A549 (cell line): ENCODE measurements at regions not wholly inside any gene's neighbourhood (a gene's known extent, or its start where the extent isn't known, plus 50 kb on each side); places are given as distances from the start of the nearest gene placed in this dataset.

Experiments used
- CBX2 ChIP-seq: fragments of 200-600 bp; sonication (generic); IDR thresholded peaks from 2 replicates; pipeline ENCODE4 v1.6.1; 2016; ENCODE audit warnings: low read depth, mild to moderate bottlenecking, borderline replicate concordance
- CEBPB ChIP-seq, 2 experiments: fragments of >200 bp in 1 of 2; sonication (Bioruptor Twin) in 1 of 2; formaldehyde crosslinking in 1 of 2; IDR thresholded peaks; 2 replicates each; pipeline ENCODE4 v1.6.1; 2012 to 2016
- CTCF ChIP-seq: fragments of >200 bp; sonication (Bioruptor Twin); formaldehyde crosslinking; IDR thresholded peaks from 3 replicates; pipeline ENCODE4 v1.5.1; 2016
- EP300 ChIP-seq, 2 experiments: fragments of >200 bp; sonication (Bioruptor Twin); formaldehyde crosslinking; IDR thresholded peaks; 2 replicates in 1 of 2; 3 replicates in 1 of 2; pipeline ENCODE4 v1.6.1; 2016 to 2017
- HOXA7 ChIP-seq: fragments of 250-450 bp; sonication (Bioruptor Pico); IDR thresholded peaks from 2 replicates; pipeline ENCODE4 v1.5.0; 2020; ENCODE audit warnings: mild to moderate bottlenecking, moderate library complexity
- JUN ChIP-seq, 2 experiments: fragments of >200 bp; sonication (Bioruptor Twin); formaldehyde crosslinking; IDR thresholded peaks; 2 replicates in 1 of 2; 3 replicates in 1 of 2; pipeline ENCODE4 v1.6.1; 2016 to 2017
- NR3C1 ChIP-seq: fragments of >200 bp; sonication (Bioruptor Twin); formaldehyde crosslinking; IDR thresholded peaks from 3 replicates; pipeline ENCODE4 v1.6.1; 2017
- PBX3 ChIP-seq: IDR thresholded peaks from 2 replicates; pipeline ENCODE4 v1.6.1; 2012
- POLR2A ChIP-seq: IDR thresholded peaks from 2 replicates; pipeline ENCODE4 v1.6.1; 2012; ENCODE audit warnings: mild to moderate bottlenecking, low read length
- RARB ChIP-seq: fragments of 250-450 bp; sonication (Bioruptor Pico); IDR thresholded peaks from 2 replicates; pipeline ENCODE4 v1.8.0; 2021; ENCODE audit warnings: mild to moderate bottlenecking, moderate library complexity
- REST ChIP-seq: fragments of 200-600 bp; sonication (generic); IDR thresholded peaks from 2 replicates; pipeline ENCODE4 v1.6.1; 2016; ENCODE audit warnings: antibody characterized with exemption, mild to moderate bottlenecking, moderate library complexity
- SREBF2 ChIP-seq: fragments of 450-650 bp; IDR thresholded peaks from 2 replicates; pipeline ENCODE4 v1.6.1; 2014; ENCODE audit warnings: mild to moderate bottlenecking, moderate library complexity
- TFCP2L1 ChIP-seq: fragments of 250-450 bp; sonication (Bioruptor Pico); IDR thresholded peaks from 2 replicates; pipeline ENCODE4 v1.5.0; 2021; ENCODE audit warnings: mild to moderate bottlenecking

- TF ChIP-seq NR3C1 = no peak
- TF ChIP-seq CTCF = no peak
- TF ChIP-seq JUN (IDR thresholded peaks at IDR 0.05) = no peak
- TF ChIP-seq CEBPB (IDR thresholded peaks at IDR 0.05) = no peak
- TF ChIP-seq POLR2A = no peak
- no peak for TF ChIP-seq EP300 (IDR thresholded peaks at IDR 0.05)
- no peak for TF ChIP-seq REST
- TF ChIP-seq RARB = no peak
- no peak for TF ChIP-seq HOXA7
- no peak for TF ChIP-seq PBX3
- no peak for TF ChIP-seq TFCP2L1
- TF ChIP-seq SREBF2 = no peak
- TF ChIP-seq CBX2 = no peak
Measured at GRCh38 chr13:107358866-107359265, 790.9 kb upstream of the ARGLU1 start.
